GM19324 (cell line): ENCODE measurements at regions not wholly inside any gene's neighbourhood (a gene's known extent, or its start where the extent isn't known, plus 50 kb on each side); places are given as distances from the start of the nearest gene placed in this dataset.
"Not testable (repeated sequence)": the region's sequence is repeated elsewhere in the genome, so short reads cannot be mapped to it uniquely, and the experiment has no call there.

Experiments used
- ATAC-seq: cut with Tn5 transposase; IDR thresholded peaks from one replicate; pipeline ENCODE4 v1.9.1; 2021; ENCODE audit warnings: mild to moderate bottlenecking, moderate library complexity; ENCODE audit not compliant: unreplicated experiment, low FRiP score

- no peak for ATAC-seq
Measured at GRCh38 chr6:141209890-141210289, 922.8 kb upstream of the GJE1 start.

- ATAC-seq: no peak
Measured at GRCh38 chr6:141208101-141208500, 924.6 kb upstream of the GJE1 start.

- no peak for ATAC-seq
Measured at GRCh38 chr6:141203902-141204575, 928.7 kb upstream of the GJE1 start.

GRCh38 chr6:141202626-141203025 lies 930.1 kb upstream of the GJE1 start:
- no peak for ATAC-seq

- no peak for ATAC-seq
Measured at GRCh38 chr6:141199074-141199473, 933.7 kb upstream of the GJE1 start.

- ATAC-seq: no peak
Measured at GRCh38 chr6:141195251-141195832, 937.4 kb upstream of the GJE1 start.

GRCh38 chr6:141183368-141183767 lies 949.4 kb upstream of the GJE1 start:
- no peak for ATAC-seq

- ATAC-seq: not testable (repeated sequence)
Measured at GRCh38 chr6:141175458-141175857, 957.3 kb upstream of the GJE1 start.

GRCh38 chr6:141174932-141175331 lies 957.8 kb upstream of the GJE1 start:
- ATAC-seq: no peak

GRCh38 chr6:141173529-141173928 lies 959.2 kb upstream of the GJE1 start:
- ATAC-seq: no peak

- no peak for ATAC-seq
Measured at GRCh38 chr6:141169419-141169818, 963.3 kb upstream of the GJE1 start.

- ATAC-seq: no peak
Measured at GRCh38 chr6:141167945-141168344, 964.8 kb upstream of the GJE1 start.

- ATAC-seq: no peak
Measured at GRCh38 chr6:141165002-141165665, 967.6 kb upstream of the GJE1 start.

- no peak for ATAC-seq
Measured at GRCh38 chr6:141164042-141164743, 968.5 kb upstream of the GJE1 start.

GRCh38 chr6:141163107-141163506 lies 969.6 kb upstream of the GJE1 start:
- no peak for ATAC-seq

GRCh38 chr6:141158740-141159139 lies 974.0 kb upstream of the GJE1 start:
- no peak for ATAC-seq

- ATAC-seq: no peak
Measured at GRCh38 chr6:141153563-141153962, 979.2 kb upstream of the GJE1 start.

GRCh38 chr6:141152951-141153350 lies 979.8 kb upstream of the GJE1 start:
- no peak for ATAC-seq

- no peak for ATAC-seq
Measured at GRCh38 chr6:141151710-141152417, 980.9 kb upstream of the GJE1 start.

GRCh38 chr6:141141870-141142269 lies 990.9 kb upstream of the GJE1 start:
- no peak for ATAC-seq

GRCh38 chr6:141140905-141141304 lies 991.8 kb upstream of the GJE1 start:
- ATAC-seq: no peak
